WTC11 (cell line): ENCODE measurements at regions not wholly inside any gene's neighbourhood (a gene's known extent, or its start where the extent isn't known, plus 50 kb on each side); places are given as distances from the start of the nearest gene placed in this dataset.

Experiments
- NFYB ChIP-seq: sonication (generic); formaldehyde crosslinking; conservative IDR thresholded peaks from 2 replicates; pipeline ENCODE4 v1.8.0; 2022; ENCODE audit warnings: low read depth, missing genetic modification reagents
- TF ChIP-seq, protein P1 (sequence below): sonication (generic); formaldehyde crosslinking; IDR thresholded peaks from 2 replicates; pipeline ENCODE4 v1.8.0; 2022; ENCODE audit warnings: mild to moderate bottlenecking, missing genetic modification reagents

DNA sequence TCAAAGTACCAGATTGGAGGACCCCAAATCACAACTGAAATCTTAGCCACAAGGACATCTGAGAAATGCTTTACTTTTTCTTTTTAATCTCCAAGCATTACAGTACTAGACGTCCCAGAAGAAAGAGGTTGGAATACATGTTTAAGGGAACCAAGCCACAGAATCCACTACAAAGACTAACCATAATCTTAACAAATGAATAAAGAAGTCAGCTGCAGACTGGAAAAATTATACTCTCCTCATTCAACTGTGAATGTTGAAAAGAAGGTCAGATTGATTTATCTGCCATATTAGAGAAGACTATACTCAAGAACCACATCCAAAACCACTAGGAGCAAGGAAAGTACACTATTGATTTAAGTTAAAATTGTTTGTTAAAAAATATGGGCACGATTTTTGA, 102.1 kb upstream of the ABCB5 start:
- TF ChIP-seq, protein P1, sequence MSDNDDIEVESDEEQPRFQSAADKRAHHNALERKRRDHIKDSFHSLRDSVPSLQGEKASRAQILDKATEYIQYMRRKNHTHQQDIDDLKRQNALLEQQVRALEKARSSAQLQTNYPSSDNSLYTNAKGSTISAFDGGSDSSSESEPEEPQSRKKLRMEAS (CRISPR knock-in tag) = no peak
- TF ChIP-seq NFYB = no peak
